Activated CD4-positive, alpha-beta T cell treated with anti-CD3 and anti-CD28 coated beads for 4 hours (primary cell): ENCODE measurements at regions not wholly inside any gene's neighbourhood (a gene's known extent, or its start where the extent isn't known, plus 50 kb on each side); places are given as distances from the start of the nearest gene placed in this dataset.
"Not testable (repeated sequence)": the region's sequence is repeated elsewhere in the genome, so short reads cannot be mapped to it uniquely, and the experiment has no call there.

Source experiments
- DNase-seq, 2 donors: peaks; one replicate each; pipeline ENCODE4 v3.0.0-alpha.2; 2020

GRCh38 chr3:5889374-5889773, 701.9 kb downstream of the EDEM1 start:
- DNase-seq: no peak

GRCh38 chr3:5891711-5892110, 704.2 kb downstream of the EDEM1 start:
- DNase-seq: no peak

- DNase-seq: no peak
Measured at GRCh38 chr3:5898106-5898505, 710.6 kb downstream of the EDEM1 start.

GRCh38 chr3:5899014-5899761, 711.7 kb downstream of the EDEM1 start:
- no peak for DNase-seq

GRCh38 chr3:5917932-5918331, 730.4 kb downstream of the EDEM1 start:
- no peak for DNase-seq

- no peak for DNase-seq
Measured at GRCh38 chr3:5918626-5919025, 731.1 kb downstream of the EDEM1 start.

DNA sequence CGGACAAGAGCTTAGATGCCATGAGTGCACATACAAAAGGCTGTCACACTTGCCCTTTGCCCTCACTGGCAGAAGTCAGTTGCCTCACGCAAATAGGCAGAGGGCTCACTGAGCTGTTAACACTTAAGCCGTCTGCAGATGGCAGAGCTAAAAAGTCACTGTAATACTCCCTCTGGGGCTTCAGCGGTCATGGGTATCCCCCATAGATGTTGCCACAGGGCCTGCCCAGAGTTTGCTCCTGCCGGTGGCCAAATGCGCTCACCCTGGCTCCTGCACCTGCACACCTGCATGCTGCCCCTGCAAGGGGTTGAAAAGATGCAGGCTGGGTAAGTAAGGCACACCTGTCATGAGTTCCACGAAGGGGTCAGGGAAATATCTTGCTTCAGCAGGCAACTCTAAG, 741.5 kb downstream of the EDEM1 start:
- no peak for DNase-seq

GRCh38 chr3:5944061-5944460, 756.6 kb downstream of the EDEM1 start:
- DNase-seq: not testable (repeated sequence)

DNA sequence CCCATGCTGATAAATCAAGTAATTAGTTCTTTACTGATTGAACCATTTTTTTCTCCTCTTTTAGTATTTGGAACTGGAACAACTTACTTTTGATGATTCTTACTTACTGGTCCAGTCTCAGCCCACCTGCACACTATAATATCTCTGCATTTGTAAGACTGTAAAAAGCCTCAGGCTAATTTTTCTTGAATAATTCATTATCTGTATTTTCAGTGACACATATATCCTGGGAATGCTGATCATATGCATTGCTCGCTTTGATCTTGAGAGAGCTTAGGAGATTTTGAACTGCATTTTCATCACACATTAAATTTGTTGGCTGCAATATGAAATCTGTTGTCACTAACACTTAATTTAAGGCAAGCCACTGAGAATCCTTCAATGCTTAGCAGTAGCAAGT, 760.6 kb downstream of the EDEM1 start:
- DNase-seq: no peak

GRCh38 chr3:5951026-5951425, 763.5 kb downstream of the EDEM1 start:
- no peak for DNase-seq

GRCh38 chr3:5972586-5972985, 785.1 kb downstream of the EDEM1 start:
- DNase-seq: no peak

GRCh38 chr3:5974630-5975322, 787.3 kb downstream of the EDEM1 start:
- DNase-seq: no peak

DNA sequence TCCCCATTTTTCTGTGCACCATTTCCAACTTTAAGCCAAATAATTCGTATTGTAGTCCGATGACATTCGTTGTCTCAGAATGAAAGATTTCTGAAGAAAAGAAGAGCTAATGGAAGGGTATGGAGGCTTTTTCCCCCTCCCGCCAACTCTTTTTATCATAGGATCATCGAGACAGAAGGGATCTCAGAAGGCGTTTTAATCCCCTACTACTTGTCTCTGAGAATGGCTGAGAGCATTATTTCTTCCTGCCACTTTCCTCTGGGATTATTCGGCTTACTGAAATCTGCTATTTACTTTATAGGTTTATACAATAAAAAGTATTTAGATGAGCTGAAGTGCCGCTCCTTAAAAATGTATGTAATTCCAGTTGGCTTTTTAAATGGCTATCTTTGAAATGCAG, 789.8 kb downstream of the EDEM1 start:
- no peak for DNase-seq

DNA sequence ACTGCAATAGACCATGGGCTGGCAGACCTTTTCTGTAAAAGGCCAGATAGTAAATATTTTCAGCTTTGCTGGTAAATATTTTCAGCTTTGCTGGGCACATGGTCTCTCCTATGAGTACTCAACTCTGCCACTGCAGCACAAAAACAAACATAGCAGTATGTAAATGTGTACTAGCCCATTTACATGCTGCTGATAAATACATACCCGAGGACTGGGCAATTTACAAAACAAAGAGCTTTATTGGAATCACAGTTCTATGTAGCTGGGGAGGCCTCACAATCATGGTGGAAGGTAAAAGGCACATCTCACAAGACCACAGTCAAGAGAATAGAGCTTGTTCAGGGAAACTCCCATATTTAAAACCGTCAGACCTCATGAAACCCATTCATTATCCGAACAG, 793.0 kb downstream of the EDEM1 start:
- no peak for DNase-seq

DNA sequence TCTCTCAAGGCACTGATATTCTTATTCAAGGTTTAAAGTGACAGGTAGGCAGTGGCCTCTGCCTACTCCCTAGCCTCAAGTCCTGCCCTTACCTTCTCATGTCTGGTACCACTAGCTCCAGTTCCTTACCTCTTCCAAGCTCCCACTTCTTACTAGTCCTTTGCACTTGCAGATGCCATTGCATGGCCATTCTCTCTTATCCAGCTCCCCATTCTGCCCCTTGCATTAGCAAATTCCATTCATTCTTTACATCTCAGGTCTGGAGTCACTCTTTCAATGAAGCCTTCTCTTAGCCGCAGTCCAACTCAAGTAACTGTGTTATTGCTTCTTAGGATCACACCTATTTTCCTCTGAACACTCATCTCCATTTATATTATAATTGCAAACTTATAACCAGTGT, 807.1 kb downstream of the EDEM1 start:
- DNase-seq: no peak

DNA sequence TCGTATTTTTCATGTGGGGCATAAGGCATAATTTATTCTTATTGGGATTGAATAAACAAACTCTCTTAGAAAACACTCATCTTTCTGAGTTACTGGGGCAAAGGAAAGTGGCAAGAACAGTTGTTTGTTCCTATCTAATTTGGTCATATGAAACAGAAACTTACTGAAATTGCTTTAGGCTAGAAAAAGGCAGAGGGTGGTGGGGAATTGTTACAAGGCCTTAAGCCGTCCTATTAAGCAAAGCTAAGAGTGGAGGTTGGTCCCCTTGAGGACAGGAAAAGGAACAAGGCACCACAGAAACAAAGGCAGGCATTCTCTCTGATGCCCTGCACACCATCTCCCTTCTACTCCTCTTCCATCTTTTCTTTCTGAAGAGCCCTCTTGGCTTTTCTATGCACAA, 830.9 kb downstream of the EDEM1 start:
- no peak for DNase-seq

DNA sequence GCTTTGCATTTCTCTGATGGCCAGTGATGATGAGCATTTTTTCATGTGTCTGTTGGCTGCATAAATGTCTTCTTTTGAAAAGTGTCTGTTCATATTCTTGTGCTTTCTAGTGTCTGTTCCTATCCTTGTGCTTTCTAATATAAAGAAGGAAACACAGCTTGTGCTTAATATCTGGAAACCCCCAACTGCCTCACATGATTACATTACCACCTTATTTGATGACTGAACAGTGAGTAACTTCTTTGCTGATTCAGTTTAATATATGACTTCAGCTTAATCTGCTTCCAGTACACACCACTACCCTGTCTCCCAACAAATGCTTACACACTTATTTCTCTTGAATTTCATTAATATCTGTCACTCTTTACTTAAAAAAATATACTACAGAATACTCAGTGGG, 835.1 kb downstream of the EDEM1 start:
- DNase-seq: no peak

DNA sequence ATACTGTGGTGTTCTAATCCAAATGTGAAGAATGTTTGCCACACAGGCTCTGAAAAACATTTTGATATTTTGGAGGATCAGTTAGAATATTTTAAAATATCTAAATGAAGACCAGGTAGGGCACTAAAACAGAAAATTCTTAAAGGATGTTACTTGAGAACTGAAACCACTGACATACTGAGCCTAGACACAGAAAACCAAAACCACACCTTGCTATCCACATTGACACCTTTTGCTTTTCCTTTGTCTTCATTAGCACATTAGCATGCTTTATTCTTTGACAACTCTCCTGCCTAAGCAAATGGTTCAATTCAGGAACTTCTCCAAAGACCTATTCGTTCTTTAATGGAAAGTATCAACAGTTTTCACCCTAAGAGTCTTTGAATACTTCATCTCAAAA, 835.9 kb upstream of the GRM7 start:
- DNase-seq: no peak

- DNase-seq: not testable (repeated sequence)
Measured at GRCh38 chr3:6030648-6031047, 830.3 kb upstream of the GRM7 start.

GRCh38 chr3:6035626-6036025, 825.3 kb upstream of the GRM7 start:
- DNase-seq: no peak

GRCh38 chr3:6039971-6040370, 820.9 kb upstream of the GRM7 start:
- no peak for DNase-seq

GRCh38 chr3:6041894-6042293, 819.0 kb upstream of the GRM7 start:
- no peak for DNase-seq

GRCh38 chr3:6047016-6047415, 813.9 kb upstream of the GRM7 start:
- no peak for DNase-seq

DNA sequence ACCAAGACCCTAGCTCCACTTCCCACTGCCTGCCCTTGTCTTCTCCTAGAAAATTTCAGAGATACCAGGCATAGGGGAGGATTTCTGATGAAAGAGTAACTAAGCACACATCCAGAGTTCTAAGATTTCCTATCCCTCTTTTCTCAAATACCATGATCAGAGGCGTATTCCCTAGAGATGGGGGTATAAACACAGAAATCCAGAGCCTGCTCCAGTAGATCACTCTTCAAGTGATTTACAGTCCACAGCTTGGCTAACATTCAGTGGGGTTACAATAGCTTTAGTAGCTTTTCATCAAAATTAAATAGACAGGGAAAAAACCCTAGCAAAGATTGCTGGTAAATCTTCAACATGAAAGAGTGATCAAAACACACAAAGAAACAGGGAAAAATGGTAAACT, 800.7 kb upstream of the GRM7 start:
- DNase-seq: no peak
